Fibroblast of lung (primary cell): ENCODE measurements at regions not wholly inside any gene's neighbourhood (a gene's known extent, or its start where the extent isn't known, plus 50 kb on each side); places are given as distances from the start of the nearest gene placed in this dataset.

ENCODE experiments used
- CTCF ChIP-seq, 2 donors: IDR thresholded peaks in 1 of 2; conservative IDR thresholded peaks in 1 of 2; 1 replicate in 1 of 2; 2 replicates in 1 of 2; pipeline ENCODE4 v1.5.1; 2011 to 2012; ENCODE audit warnings: low read length in 2 of 2, control low read depth in 1 of 2, inconsistent platforms in 1 of 2, low read depth in 1 of 2, mild to moderate bottlenecking in 1 of 2
- EZH2 ChIP-seq: IDR thresholded peaks from 2 replicates; pipeline ENCODE4 v1.5.1; 2012; ENCODE audit warnings: low read length, control low read depth, mild to moderate bottlenecking; ENCODE audit errors: missing control alignments

DNA sequence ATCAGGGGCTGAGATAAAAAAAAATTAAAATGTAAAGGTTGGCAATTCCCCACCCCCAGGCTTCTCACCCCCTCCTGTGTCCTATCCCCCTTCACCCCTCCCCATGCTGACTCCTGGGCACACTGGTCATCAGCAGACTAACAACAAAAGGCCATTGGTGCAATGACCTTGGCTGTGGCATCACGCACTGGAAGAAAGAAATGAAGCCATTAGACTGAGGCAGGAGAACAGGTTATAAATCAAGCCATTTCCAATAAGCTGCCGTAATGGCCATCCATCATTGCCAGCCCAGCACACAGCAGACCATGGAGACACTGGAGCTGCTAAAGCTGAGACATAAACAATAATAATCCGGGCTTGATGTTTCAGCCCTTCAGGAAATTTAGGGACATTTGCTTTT lies 342.4 kb upstream of the ETAA1 start:
- TF ChIP-seq EZH2 (no peak), CTCF (conservative IDR thresholded peaks at IDR 0.05 in 1 of 2, IDR thresholded peaks at IDR 0.05 in 1 of 2; ENCODE audit: low read depth in 1 of 2, low read length in 2 of 2) (no peak)
